Astrocyte (in vitro differentiated cells and primary cell): ENCODE measurements at regions not wholly inside any gene's neighbourhood (a gene's known extent, or its start where the extent isn't known, plus 50 kb on each side); places are given as distances from the start of the nearest gene placed in this dataset.

ENCODE experiments used
- CTCF ChIP-seq: IDR thresholded peaks from 2 replicates; pipeline ENCODE4 v1.5.1; 2011; ENCODE audit warnings: low read depth, mild to moderate bottlenecking, inconsistent platforms, low read length, moderate library complexity; ENCODE audit not compliant: insufficient read depth
- EZH2 ChIP-seq: IDR thresholded peaks from 2 replicates; pipeline ENCODE4 v1.6.1; 2012; ENCODE audit warnings: mild to moderate bottlenecking, low read length, inconsistent platforms; ENCODE audit not compliant: insufficient read depth

- no peak for TF ChIP-seq CTCF
- no peak for TF ChIP-seq EZH2
Observed at GRCh38 chr22:19614536-19614863, 90.3 kb upstream of the CLDN5 start.
